Hematopoietic multipotent progenitor cell treated with erythropoietin and hydrocortisone succinate and interleukin-3 and kit ligand, for 6 days (in vitro differentiated cells): ENCODE measurements at regions not wholly inside any gene's neighbourhood (a gene's known extent, or its start where the extent isn't known, plus 50 kb on each side); places are given as distances from the start of the nearest gene placed in this dataset.

Experiments used
- DNase-seq: peaks from one replicate; pipeline ENCODE4 v3.0.0-alpha.2; 2015

- DNase-seq = no peak
Observed at GRCh38 chr2:57867730-57868129, 178.9 kb upstream of the VRK2 start.

- DNase-seq = no peak
Observed at GRCh38 chr2:57868619-57869139, 177.9 kb upstream of the VRK2 start.

GRCh38 chr2:57869758-57870344 lies 176.8 kb upstream of the VRK2 start:
- DNase-seq = no peak

GRCh38 chr2:57876313-57876712 lies 170.3 kb upstream of the VRK2 start:
- no peak for DNase-seq

GRCh38 chr2:57877811-57878170 lies 168.8 kb upstream of the VRK2 start:
- no peak for DNase-seq

- DNase-seq = no peak
Observed at GRCh38 chr2:57878171-57878865, 168.3 kb upstream of the VRK2 start.

- no peak for DNase-seq
Observed at GRCh38 chr2:57878866-57879210, 167.8 kb upstream of the VRK2 start.

- DNase-seq = no peak
Observed at GRCh38 chr2:57880446-57880845, 166.2 kb upstream of the VRK2 start.

GRCh38 chr2:57880967-57881366 lies 165.6 kb upstream of the VRK2 start:
- no peak for DNase-seq

GRCh38 chr2:57881998-57882888 lies 164.4 kb upstream of the VRK2 start:
- DNase-seq = no peak

GRCh38 chr2:57882895-57883515 lies 163.6 kb upstream of the VRK2 start:
- DNase-seq = no peak

- DNase-seq = no peak
Observed at GRCh38 chr2:57884281-57884680, 162.3 kb upstream of the VRK2 start.

- no peak for DNase-seq
Observed at GRCh38 chr2:57885742-57886141, 160.9 kb upstream of the VRK2 start.

- DNase-seq = no peak
Observed at GRCh38 chr2:57886161-57886786, 160.3 kb upstream of the VRK2 start.

- DNase-seq = no peak
Observed at GRCh38 chr2:57888463-57888862, 158.1 kb upstream of the VRK2 start.

GRCh38 chr2:57890464-57890863 lies 156.1 kb upstream of the VRK2 start:
- DNase-seq = no peak

GRCh38 chr2:57891086-57891712 lies 155.4 kb upstream of the VRK2 start:
- DNase-seq = no peak

GRCh38 chr2:57892920-57893319 lies 153.7 kb upstream of the VRK2 start:
- DNase-seq = no peak

- DNase-seq = no peak
Observed at GRCh38 chr2:57893347-57893746, 153.3 kb upstream of the VRK2 start.

- no peak for DNase-seq
Observed at GRCh38 chr2:57893786-57894185, 152.8 kb upstream of the VRK2 start.

GRCh38 chr2:57894381-57894780 lies 152.2 kb upstream of the VRK2 start:
- DNase-seq = no peak

GRCh38 chr2:57897920-57898319 lies 148.7 kb upstream of the VRK2 start:
- no peak for DNase-seq
